Activated CD8-positive, alpha-beta memory T cell treated with anti-CD3 and anti-CD28 coated beads, Interleukin-2, amount 10 ng/mL, durations not matched to agents 7 days and 5 days (primary cell): ENCODE measurements at regions not wholly inside any gene's neighbourhood (a gene's known extent, or its start where the extent isn't known, plus 50 kb on each side); places are given as distances from the start of the nearest gene placed in this dataset.
"Not testable (repeated sequence)": the region's sequence is repeated elsewhere in the genome, so short reads cannot be mapped to it uniquely, and the experiment has no call there.

Source experiments
- ATAC-seq: fragments of 150-1000 bp; cut with Tn5 transposase; one replicate; pipeline ENCODE4 v1.10.0; 2021; ENCODE audit warnings: moderate library complexity
- CTCF ChIA-PET: fragments of 350-600 bp; sonication (Branson Sonifier 250); formaldehyde crosslinking; loops from one replicate; lab custom pipeline; 2021; ENCODE audit warnings: antibody characterized with exemption; lab: Charles Lee
- DNase-seq: peaks from one replicate; pipeline ENCODE4 v3.0.0-alpha.2; 2020
- H3K27ac Mint-ChIP-seq: one replicate; pipeline ENCODE4 v1.8.0; 2021; ENCODE audit warnings: mild to moderate bottlenecking, mixed read lengths
- H3K27me3 Mint-ChIP-seq: one replicate; pipeline ENCODE4 v1.8.0; 2021; ENCODE audit warnings: mixed read lengths
- H3K36me3 Mint-ChIP-seq: one replicate; pipeline ENCODE4 v1.8.0; 2021; ENCODE audit warnings: mild to moderate bottlenecking, mixed read lengths
- H3K4me1 Mint-ChIP-seq: one replicate; pipeline ENCODE4 v1.8.0; 2021; ENCODE audit warnings: mixed read lengths
- H3K4me3 Mint-ChIP-seq: one replicate; pipeline ENCODE4 v1.8.0; 2021; ENCODE audit warnings: mild to moderate bottlenecking, moderate library complexity, mixed read lengths
- H3K9me3 Mint-ChIP-seq: one replicate; pipeline ENCODE4 v1.8.0; 2022; ENCODE audit warnings: low read depth, mixed read lengths

GRCh38 chr4:188370777-188371176, 231.5 kb downstream of the TRIML1 start:
- Mint-ChIP-seq H3K27me3 (no peaks in the 10 kb centered on the region), H3K36me3 (no peaks in the 10 kb centered on the region), H3K4me1 (no peaks in the 10 kb centered on the region), H3K9me3 (peaks cover 14% of the 10 kb centered on the region), H3K27ac (no peak overlapping the region), H3K4me3 (no peak overlapping the region)
- no peak for DNase-seq
- CTCF ChIA-PET: no interaction called here
- ATAC-seq: no peak

- ATAC-seq (no peak), DNase-seq (no peak)
- CTCF ChIA-PET: no interaction called here
- Mint-ChIP-seq H3K9me3 (peaks cover 18% of the 10 kb centered on the region), H3K4me1 (no peaks in the 10 kb centered on the region), H3K27ac (no peak overlapping the region), H3K4me3 (no peak overlapping the region), H3K36me3 (no peaks in the 10 kb centered on the region), H3K27me3 (no peaks in the 10 kb centered on the region)
Observed at GRCh38 chr4:188372058-188372457, 232.8 kb downstream of the TRIML1 start.

- ATAC-seq (no peak), DNase-seq (no peak)
- H3K4me1 Mint-ChIP-seq: no peaks in the 10 kb centered on the region
- H3K27ac Mint-ChIP-seq: no peak overlapping the region
- CTCF ChIA-PET: no interaction called here
- H3K36me3 Mint-ChIP-seq: no peaks in the 10 kb centered on the region
- H3K27me3 Mint-ChIP-seq: no peaks in the 10 kb centered on the region
- no peak overlapping the region for H3K4me3 Mint-ChIP-seq
- peaks cover 16% of the 10 kb centered on the region for H3K9me3 Mint-ChIP-seq
Observed at GRCh38 chr4:188372829-188373228, 233.6 kb downstream of the TRIML1 start.

GRCh38 chr4:188374871-188375270, 235.6 kb downstream of the TRIML1 start:
- Mint-ChIP-seq H3K4me1 (no peaks in the 10 kb centered on the region), H3K9me3 (peaks cover 19% of the 10 kb centered on the region), H3K27me3 (no peaks in the 10 kb centered on the region), H3K4me3 (no peak overlapping the region), H3K27ac (no peak overlapping the region), H3K36me3 (no peaks in the 10 kb centered on the region)
- CTCF ChIA-PET: no interaction called here
- DNase-seq: no peak
- no peak for ATAC-seq

- H3K9me3 Mint-ChIP-seq: peaks cover 20% of the 10 kb centered on the region
- CTCF ChIA-PET: no interaction called here
- no peaks in the 10 kb centered on the region for H3K36me3 Mint-ChIP-seq
- ATAC-seq (no peak), DNase-seq (no peak)
- no peaks in the 10 kb centered on the region for H3K27me3 Mint-ChIP-seq
- H3K4me3 Mint-ChIP-seq: no peak overlapping the region
- no peak overlapping the region for H3K27ac Mint-ChIP-seq
- H3K4me1 Mint-ChIP-seq: no peaks in the 10 kb centered on the region
Observed at GRCh38 chr4:188377816-188378215, 238.6 kb downstream of the TRIML1 start.

- Mint-ChIP-seq H3K9me3 (peaks cover 12% of the 10 kb centered on the region), H3K27ac (no peak overlapping the region), H3K4me3 (no peak overlapping the region), H3K36me3 (no peaks in the 10 kb centered on the region), H3K4me1 (no peaks in the 10 kb centered on the region), H3K27me3 (no peaks in the 10 kb centered on the region)
- CTCF ChIA-PET: no interaction called here
- ATAC-seq (no peak), DNase-seq (no peak)
Observed at GRCh38 chr4:188383180-188383579, 243.9 kb downstream of the TRIML1 start.

GRCh38 chr4:188387179-188387791, 248.0 kb downstream of the TRIML1 start:
- H3K4me1 Mint-ChIP-seq: no peaks in the 10 kb centered on the region
- no peaks in the 10 kb centered on the region for H3K27me3 Mint-ChIP-seq
- no peaks in the 10 kb centered on the region for H3K36me3 Mint-ChIP-seq
- H3K9me3 Mint-ChIP-seq: peaks cover 13% of the 10 kb centered on the region
- no peak overlapping the region for H3K4me3 Mint-ChIP-seq
- H3K27ac Mint-ChIP-seq: no peak overlapping the region
- no peak for DNase-seq
- no peak for ATAC-seq
- CTCF ChIA-PET: no interaction called here

- H3K36me3 Mint-ChIP-seq, H3K27ac Mint-ChIP-seq, ATAC-seq, H3K27me3 Mint-ChIP-seq, DNase-seq, H3K4me1 Mint-ChIP-seq, CTCF ChIA-PET, H3K4me3 Mint-ChIP-seq: not testable (repeated sequence)
- H3K9me3 Mint-ChIP-seq: peaks cover 12% of the 10 kb centered on the region
Observed at GRCh38 chr4:188391349-188391748, 252.1 kb downstream of the TRIML1 start.

GRCh38 chr4:188396037-188396436, 256.8 kb downstream of the TRIML1 start:
- Mint-ChIP-seq H3K4me1 (no peaks in the 10 kb centered on the region), H3K9me3 (peaks cover 7% of the 10 kb centered on the region), H3K36me3 (no peaks in the 10 kb centered on the region), H3K4me3 (no peak overlapping the region), H3K27me3 (no peaks in the 10 kb centered on the region), H3K27ac (no peak overlapping the region)
- ATAC-seq (no peak), DNase-seq (no peak)
- CTCF ChIA-PET: no interaction called here

- DNase-seq (no peak), ATAC-seq (no peak)
- no peak overlapping the region for H3K27ac Mint-ChIP-seq
- H3K4me1 Mint-ChIP-seq: no peaks in the 10 kb centered on the region
- CTCF ChIA-PET: no interaction called here
- no peaks in the 10 kb centered on the region for H3K27me3 Mint-ChIP-seq
- no peak overlapping the region for H3K4me3 Mint-ChIP-seq
- no peaks in the 10 kb centered on the region for H3K36me3 Mint-ChIP-seq
- peaks cover 3% of the 10 kb centered on the region for H3K9me3 Mint-ChIP-seq
Observed at GRCh38 chr4:188399834-188400233, 260.6 kb downstream of the TRIML1 start.

- CTCF ChIA-PET: no interaction called here
- no peaks in the 10 kb centered on the region for H3K27me3 Mint-ChIP-seq
- no peak overlapping the region for H3K27ac Mint-ChIP-seq
- no peaks in the 10 kb centered on the region for H3K36me3 Mint-ChIP-seq
- DNase-seq: no peak
- H3K9me3 Mint-ChIP-seq: peaks cover 3% of the 10 kb centered on the region
- H3K4me1 Mint-ChIP-seq: no peaks in the 10 kb centered on the region
- no peak for ATAC-seq
- no peak overlapping the region for H3K4me3 Mint-ChIP-seq
Observed at GRCh38 chr4:188400451-188400850, 261.2 kb downstream of the TRIML1 start.

GRCh38 chr4:188403272-188403671, 264.0 kb downstream of the TRIML1 start:
- no peak for ATAC-seq
- H3K4me3 Mint-ChIP-seq: no peak overlapping the region
- DNase-seq: no peak
- H3K9me3 Mint-ChIP-seq: peaks cover 3% of the 10 kb centered on the region
- H3K4me1 Mint-ChIP-seq: no peaks in the 10 kb centered on the region
- no peak overlapping the region for H3K27ac Mint-ChIP-seq
- no peaks in the 10 kb centered on the region for H3K27me3 Mint-ChIP-seq
- no peaks in the 10 kb centered on the region for H3K36me3 Mint-ChIP-seq
- CTCF ChIA-PET: no interaction called here

- H3K4me3 Mint-ChIP-seq, DNase-seq, CTCF ChIA-PET, H3K27ac Mint-ChIP-seq, H3K27me3 Mint-ChIP-seq, H3K9me3 Mint-ChIP-seq, H3K4me1 Mint-ChIP-seq, ATAC-seq, H3K36me3 Mint-ChIP-seq: not testable (repeated sequence)
Observed at GRCh38 chr4:188405071-188405835, 266.0 kb downstream of the TRIML1 start.

- Mint-ChIP-seq H3K27ac (no peak overlapping the region), H3K9me3 (peaks cover 7% of the 10 kb centered on the region), H3K36me3 (no peaks in the 10 kb centered on the region), H3K4me1 (no peaks in the 10 kb centered on the region), H3K4me3 (no peak overlapping the region), H3K27me3 (no peaks in the 10 kb centered on the region)
- no peak for DNase-seq
- CTCF ChIA-PET: no interaction called here
- ATAC-seq: no peak
Observed at GRCh38 chr4:188408244-188409030, 269.2 kb downstream of the TRIML1 start.
